ENCODE measurements at regions not wholly inside any gene's neighbourhood (a gene's known extent, or its start where the extent isn't known, plus 50 kb on each side); places are given as distances from the start of the nearest gene placed in this dataset.
A peak's percentile ranks its signal among the peaks of the same experiment; 100 is the strongest.

DNA sequence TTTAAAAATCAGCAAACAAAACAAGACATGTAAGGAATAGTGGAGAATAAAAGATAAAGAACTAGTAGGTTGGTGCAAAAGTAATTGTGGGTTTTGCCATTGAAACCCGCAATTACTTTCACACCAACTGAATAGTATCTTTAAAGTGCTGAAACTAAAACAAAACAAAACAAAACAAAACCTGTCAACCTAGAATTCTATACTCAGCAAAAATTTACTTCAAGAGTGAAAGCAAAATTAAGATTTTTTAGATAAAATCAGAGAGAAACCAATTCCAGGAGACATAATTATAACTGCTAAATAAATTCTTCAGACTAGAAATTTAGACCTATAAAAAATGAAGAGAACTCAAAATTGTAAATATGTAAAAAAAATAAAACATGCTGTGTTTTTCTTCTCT is 114.0 kb upstream of the TSPAN2 start:
- H3K4me3 ChIP-seq = no peak overlapping the region
- intact Hi-C loops (cut with micrococcal nuclease) = no loop called here
- no peaks in the 10 kb centered on the region for H3K36me3 ChIP-seq
- H3K27ac ChIP-seq (replicated peaks) = peak overlapping the region; percentile 82
- H3K4me1 ChIP-seq = peaks cover 35% of the 10 kb centered on the region
- no peak for TF ChIP-seq CTCF (IDR thresholded peaks at IDR 0.05; ENCODE audit: borderline replicate concordance)
- no peak for DNase-seq
- H3K27me3 ChIP-seq (ENCODE audit: low read depth) = no peaks in the 10 kb centered on the region
- peaks cover 23% of the 10 kb centered on the region for H3K9me3 ChIP-seq (replicated peaks)

DNA sequence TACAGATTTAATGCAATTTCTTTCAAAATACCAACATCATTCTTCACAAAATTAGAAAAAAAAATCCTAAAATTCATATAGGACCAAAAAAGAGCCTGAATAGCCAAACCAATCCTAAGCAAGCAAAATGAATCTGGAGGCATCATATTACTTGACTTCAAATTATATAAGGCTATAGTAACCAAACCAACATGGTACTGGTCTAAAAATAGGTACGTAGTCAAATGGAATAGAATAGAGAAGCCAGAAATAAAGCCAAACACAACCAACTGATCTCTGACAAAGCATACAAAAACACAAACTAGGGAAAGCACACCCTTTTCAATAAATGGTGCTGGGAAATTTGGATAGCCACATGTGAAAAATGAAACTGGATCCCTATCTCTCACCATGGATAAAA is 112.3 kb upstream of the TSPAN2 start:
- intact Hi-C loops (cut with micrococcal nuclease) = no loop called here
- no peaks in the 10 kb centered on the region for H3K36me3 ChIP-seq
- TF ChIP-seq CTCF (IDR thresholded peaks at IDR 0.05; ENCODE audit: borderline replicate concordance) = no peak
- no peaks in the 10 kb centered on the region for H3K27me3 ChIP-seq (ENCODE audit: low read depth)
- no peak for DNase-seq
- H3K4me3 ChIP-seq = no peak overlapping the region
- H3K4me1 ChIP-seq = peaks cover 46% of the 10 kb centered on the region
- H3K9me3 ChIP-seq (replicated peaks) = peaks cover 23% of the 10 kb centered on the region
- H3K27ac ChIP-seq (replicated peaks) = peak overlapping the region; percentile 56

- no peak for TF ChIP-seq CTCF (IDR thresholded peaks at IDR 0.05; ENCODE audit: borderline replicate concordance)
- H3K27ac ChIP-seq (replicated peaks) = peak overlapping the region; percentile 56
- no peak for DNase-seq
- intact Hi-C loops (cut with micrococcal nuclease) = no loop called here
- H3K4me1 ChIP-seq = peaks cover 51% of the 10 kb centered on the region
- H3K36me3 ChIP-seq = no peaks in the 10 kb centered on the region
- no peaks in the 10 kb centered on the region for H3K27me3 ChIP-seq (ENCODE audit: low read depth)
- no peak overlapping the region for H3K4me3 ChIP-seq
- peaks cover 23% of the 10 kb centered on the region for H3K9me3 ChIP-seq (replicated peaks)
Measured at GRCh38 chr1:115199416-115200132, 110.3 kb upstream of the TSPAN2 start.

DNA sequence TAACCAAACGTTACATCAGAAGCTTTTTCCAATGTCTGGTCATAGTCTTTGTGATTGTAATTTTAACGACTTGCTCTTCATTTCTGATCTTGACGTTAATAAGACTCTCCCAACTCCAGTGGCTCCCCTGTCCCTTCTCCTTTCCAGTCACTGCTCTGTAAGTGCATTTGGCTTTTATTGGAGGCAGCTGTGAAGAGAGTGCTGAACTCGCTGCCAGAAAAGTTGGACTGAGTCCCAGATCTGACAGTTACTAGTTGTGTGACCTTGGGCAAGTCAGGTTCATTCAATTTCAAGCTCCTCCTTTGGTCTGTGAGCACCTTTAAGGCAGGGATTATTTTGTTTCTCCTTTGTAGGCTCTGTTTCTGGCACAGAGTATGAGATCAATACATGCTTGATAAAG is 109.6 kb upstream of the TSPAN2 start:
- Histone ChIP-seq H3K4me1 (peaks cover 58% of the 10 kb centered on the region), H3K9me3 (replicated peaks) (peaks cover 20% of the 10 kb centered on the region), H3K27me3 (ENCODE audit: low read depth) (no peaks in the 10 kb centered on the region), H3K4me3 (no peak overlapping the region), H3K27ac (replicated peaks) (peak overlapping the region; percentile 56), H3K36me3 (no peaks in the 10 kb centered on the region)
- intact Hi-C loops (cut with micrococcal nuclease) = no loop called here
- no peak for TF ChIP-seq CTCF (IDR thresholded peaks at IDR 0.05; ENCODE audit: borderline replicate concordance)
- DNase-seq = peak; percentile 33

DNA sequence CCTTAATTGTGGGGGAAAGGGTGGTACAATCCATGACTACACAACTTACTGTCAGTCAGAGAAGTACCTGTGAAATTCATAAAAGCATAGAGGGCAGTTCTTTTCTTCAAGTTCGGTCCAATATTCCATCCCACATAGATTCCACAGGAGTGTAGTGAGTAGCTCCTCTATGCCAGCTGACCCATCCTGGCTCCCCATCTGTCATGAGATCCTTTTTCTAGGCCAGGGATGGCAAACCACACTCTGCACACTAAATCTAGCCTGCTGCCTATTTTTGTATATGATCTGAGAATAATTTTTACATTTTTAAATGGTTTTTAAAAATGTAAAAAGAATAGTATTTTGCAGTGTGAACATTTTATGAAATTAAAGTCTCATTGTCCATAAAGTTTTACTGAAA is 107.0 kb upstream of the TSPAN2 start:
- intact Hi-C loops (cut with micrococcal nuclease) = no loop called here
- no peak for DNase-seq
- H3K27me3 ChIP-seq (ENCODE audit: low read depth) = no peaks in the 10 kb centered on the region
- H3K27ac ChIP-seq (replicated peaks) = no peak overlapping the region
- no peak overlapping the region for H3K4me3 ChIP-seq
- H3K4me1 ChIP-seq = peaks cover 53% of the 10 kb centered on the region
- no peaks in the 10 kb centered on the region for H3K9me3 ChIP-seq (replicated peaks)
- TF ChIP-seq CTCF (IDR thresholded peaks at IDR 0.05; ENCODE audit: borderline replicate concordance) = no peak
- H3K36me3 ChIP-seq = no peaks in the 10 kb centered on the region

Data from left ventricle myocardium inferior (tissue), 1 donor.